ENCODE measurements at regions not wholly inside any gene's neighbourhood (a gene's known extent, or its start where the extent isn't known, plus 50 kb on each side); places are given as distances from the start of the nearest gene placed in this dataset.

GRCh38 chrX:39508300-39508692 lies 589.5 kb downstream of the BCOR start:
- no peak overlapping the region for H3K4me3 Mint-ChIP-seq
- peaks cover 18% of the 10 kb centered on the region for H3K27me3 Mint-ChIP-seq (ENCODE audit: low read depth, poor library complexity)
- peaks cover 34% of the 10 kb centered on the region for H3K9me3 Mint-ChIP-seq
- H3K36me3 Mint-ChIP-seq (ENCODE audit: low read depth), result no peaks in the 10 kb centered on the region
- H3K27ac Mint-ChIP-seq, result no peak overlapping the region
- peaks cover 15% of the 10 kb centered on the region for H3K4me1 Mint-ChIP-seq
- TF ChIP-seq, protein P1, sequence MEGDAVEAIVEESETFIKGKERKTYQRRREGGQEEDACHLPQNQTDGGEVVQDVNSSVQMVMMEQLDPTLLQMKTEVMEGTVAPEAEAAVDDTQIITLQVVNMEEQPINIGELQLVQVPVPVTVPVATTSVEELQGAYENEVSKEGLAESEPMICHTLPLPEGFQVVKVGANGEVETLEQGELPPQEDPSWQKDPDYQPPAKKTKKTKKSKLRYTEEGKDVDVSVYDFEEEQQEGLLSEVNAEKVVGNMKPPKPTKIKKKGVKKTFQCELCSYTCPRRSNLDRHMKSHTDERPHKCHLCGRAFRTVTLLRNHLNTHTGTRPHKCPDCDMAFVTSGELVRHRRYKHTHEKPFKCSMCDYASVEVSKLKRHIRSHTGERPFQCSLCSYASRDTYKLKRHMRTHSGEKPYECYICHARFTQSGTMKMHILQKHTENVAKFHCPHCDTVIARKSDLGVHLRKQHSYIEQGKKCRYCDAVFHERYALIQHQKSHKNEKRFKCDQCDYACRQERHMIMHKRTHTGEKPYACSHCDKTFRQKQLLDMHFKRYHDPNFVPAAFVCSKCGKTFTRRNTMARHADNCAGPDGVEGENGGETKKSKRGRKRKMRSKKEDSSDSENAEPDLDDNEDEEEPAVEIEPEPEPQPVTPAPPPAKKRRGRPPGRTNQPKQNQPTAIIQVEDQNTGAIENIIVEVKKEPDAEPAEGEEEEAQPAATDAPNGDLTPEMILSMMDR (IDR thresholded peaks at IDR 0.05), result no peak
- DNase-seq, result no peak

- Mint-ChIP-seq H3K4me1 (peaks cover 16% of the 10 kb centered on the region), H3K4me3 (no peak overlapping the region), H3K27ac (no peak overlapping the region), H3K9me3 (peaks cover 36% of the 10 kb centered on the region), H3K27me3 (ENCODE audit: low read depth, poor library complexity) (peaks cover 17% of the 10 kb centered on the region), H3K36me3 (ENCODE audit: low read depth) (no peaks in the 10 kb centered on the region)
- TF ChIP-seq, protein P1 (IDR thresholded peaks at IDR 0.05), result no peak
- DNase-seq, result no peak
Observed at GRCh38 chrX:39509157-39509556, 588.6 kb downstream of the BCOR start.

DNA sequence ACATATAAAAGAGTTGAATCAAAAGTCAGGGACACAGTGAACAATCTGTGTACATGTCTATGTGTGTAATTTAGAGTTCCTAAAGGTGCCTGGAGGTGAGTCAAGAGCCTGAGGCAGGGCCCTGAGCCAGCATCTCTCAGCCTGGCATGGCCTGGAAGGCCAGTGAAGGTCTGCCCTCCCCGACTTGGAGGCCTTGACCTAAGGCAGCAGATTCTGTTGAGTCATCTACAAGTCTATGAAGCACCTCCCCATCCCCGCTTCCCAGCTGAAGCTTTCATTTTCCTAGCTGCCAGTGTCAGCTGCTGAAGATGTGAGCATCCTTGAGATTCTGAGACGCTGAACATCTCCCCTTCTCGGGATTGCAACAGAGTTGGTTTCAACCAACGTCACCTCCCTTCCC lies 583.9 kb downstream of the BCOR start:
- TF ChIP-seq, protein P1 (IDR thresholded peaks at IDR 0.05), result no peak
- Mint-ChIP-seq H3K4me1 (peaks cover 34% of the 10 kb centered on the region), H3K27ac (no peak overlapping the region), H3K36me3 (ENCODE audit: low read depth) (no peaks in the 10 kb centered on the region), H3K4me3 (no peak overlapping the region), H3K27me3 (ENCODE audit: low read depth, poor library complexity) (peaks cover 12% of the 10 kb centered on the region), H3K9me3 (peaks cover 43% of the 10 kb centered on the region)
- no peak for DNase-seq

DNA sequence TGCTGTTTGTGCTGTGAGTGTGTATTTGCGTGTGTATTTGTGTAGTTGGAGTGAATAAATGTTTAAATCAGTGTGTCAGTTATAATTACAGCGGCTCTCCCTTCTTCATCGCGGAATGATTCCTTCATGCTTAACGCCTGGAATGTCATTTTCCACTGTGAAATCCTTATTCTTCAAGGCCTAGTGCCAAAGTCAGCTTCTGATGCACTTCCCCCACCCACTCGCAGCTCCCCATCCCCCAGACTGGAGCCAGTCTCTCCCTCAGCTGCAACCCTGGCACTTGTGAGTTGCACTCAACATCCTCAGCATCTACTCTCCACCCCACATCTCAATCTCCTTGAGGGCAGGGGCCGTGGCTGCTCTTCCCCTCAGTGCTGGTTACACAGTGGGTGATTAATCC lies 583.0 kb downstream of the BCOR start:
- Mint-ChIP-seq H3K9me3 (peaks cover 38% of the 10 kb centered on the region), H3K36me3 (ENCODE audit: low read depth) (no peaks in the 10 kb centered on the region), H3K27me3 (ENCODE audit: low read depth, poor library complexity) (peaks cover 9% of the 10 kb centered on the region), H3K4me1 (peaks cover 42% of the 10 kb centered on the region), H3K4me3 (no peak overlapping the region), H3K27ac (no peak overlapping the region)
- DNase-seq, result no peak
- TF ChIP-seq, protein P1 (IDR thresholded peaks at IDR 0.05), result no peak

- Mint-ChIP-seq H3K27me3 (ENCODE audit: low read depth, poor library complexity) (peaks cover 4% of the 10 kb centered on the region), H3K27ac (no peak overlapping the region), H3K9me3 (peaks cover 29% of the 10 kb centered on the region), H3K4me1 (peaks cover 42% of the 10 kb centered on the region), H3K4me3 (no peak overlapping the region), H3K36me3 (ENCODE audit: low read depth) (no peaks in the 10 kb centered on the region)
- TF ChIP-seq, protein P1 (IDR thresholded peaks at IDR 0.05), result no peak
- no peak for DNase-seq
Observed at GRCh38 chrX:39516427-39516841, 581.3 kb downstream of the BCOR start.

GRCh38 chrX:39518476-39519029 lies 579.2 kb downstream of the BCOR start:
- TF ChIP-seq, protein P1 (IDR thresholded peaks at IDR 0.05), result no peak
- Mint-ChIP-seq H3K9me3 (peaks cover 24% of the 10 kb centered on the region), H3K4me1 (peaks cover 42% of the 10 kb centered on the region), H3K4me3 (no peak overlapping the region), H3K27me3 (ENCODE audit: low read depth, poor library complexity) (peaks cover 3% of the 10 kb centered on the region), H3K27ac (no peak overlapping the region), H3K36me3 (ENCODE audit: low read depth) (no peaks in the 10 kb centered on the region)
- DNase-seq, result no peak

Data from nephron progenitor cell (in vitro differentiated cells).